ENCODE measurements at regions not wholly inside any gene's neighbourhood (a gene's known extent, or its start where the extent isn't known, plus 50 kb on each side); places are given as distances from the start of the nearest gene placed in this dataset.
"Not testable (repeated sequence)": the region's sequence is repeated elsewhere in the genome, so short reads cannot be mapped to it uniquely, and the experiment has no call there.

DNA sequence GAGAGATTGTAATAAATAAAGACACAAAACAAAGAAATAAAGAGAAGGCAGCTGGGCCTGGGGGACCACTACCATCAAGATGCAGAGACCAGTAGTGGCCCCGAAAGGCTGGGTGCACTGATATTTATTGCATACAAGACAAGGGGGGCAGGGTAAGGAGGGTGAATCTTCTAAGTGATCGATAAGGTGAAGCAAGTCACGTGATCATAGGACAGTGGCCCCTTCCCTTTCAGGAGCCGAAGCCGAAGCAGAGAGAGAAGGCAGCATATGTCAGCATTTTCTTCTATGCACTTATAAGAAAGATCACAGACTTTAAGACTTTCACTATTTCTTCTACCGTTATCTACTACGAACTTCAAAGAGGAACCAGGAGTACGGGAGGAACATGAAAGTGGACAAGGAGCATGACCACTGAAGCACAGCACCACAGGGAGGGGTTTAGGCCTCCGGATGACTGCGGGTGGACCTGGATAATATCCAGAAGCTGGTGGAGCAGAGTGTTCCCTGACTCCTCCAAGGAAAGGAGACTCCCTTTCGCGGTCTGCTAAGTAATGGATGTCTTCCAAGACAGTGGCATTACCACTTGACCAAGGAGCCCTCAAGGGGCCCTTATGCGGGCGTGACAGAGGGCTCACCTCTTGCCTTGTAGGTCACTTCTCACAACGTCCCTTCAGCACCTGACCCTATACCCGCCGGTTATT lies 126.4 kb downstream of the RBM46 start:
- DNase-seq; H3K36me3 Mint-ChIP-seq (ENCODE audit: low read depth); H3K4me1 Mint-ChIP-seq; H3K27ac Mint-ChIP-seq; POLR2A ChIA-PET; ATAC-seq (ENCODE audit: low read depth); H3K27me3 Mint-ChIP-seq; H3K9me3 Mint-ChIP-seq; intact Hi-C loops (cut with micrococcal nuclease); CTCF ChIA-PET; H3K4me3 Mint-ChIP-seq: not testable (repeated sequence)

- ATAC-seq (ENCODE audit: low read depth) (no peak), DNase-seq (no peak)
- Mint-ChIP-seq H3K4me3 (no peak overlapping the region), H3K4me1 (no peaks in the 10 kb centered on the region), H3K36me3 (ENCODE audit: low read depth) (no peaks in the 10 kb centered on the region), H3K9me3 (peaks cover 4% of the 10 kb centered on the region), H3K27me3 (no peaks in the 10 kb centered on the region), H3K27ac (no peak overlapping the region)
- POLR2A ChIA-PET, result no interaction called here
- TF ChIP-seq, protein P1, sequence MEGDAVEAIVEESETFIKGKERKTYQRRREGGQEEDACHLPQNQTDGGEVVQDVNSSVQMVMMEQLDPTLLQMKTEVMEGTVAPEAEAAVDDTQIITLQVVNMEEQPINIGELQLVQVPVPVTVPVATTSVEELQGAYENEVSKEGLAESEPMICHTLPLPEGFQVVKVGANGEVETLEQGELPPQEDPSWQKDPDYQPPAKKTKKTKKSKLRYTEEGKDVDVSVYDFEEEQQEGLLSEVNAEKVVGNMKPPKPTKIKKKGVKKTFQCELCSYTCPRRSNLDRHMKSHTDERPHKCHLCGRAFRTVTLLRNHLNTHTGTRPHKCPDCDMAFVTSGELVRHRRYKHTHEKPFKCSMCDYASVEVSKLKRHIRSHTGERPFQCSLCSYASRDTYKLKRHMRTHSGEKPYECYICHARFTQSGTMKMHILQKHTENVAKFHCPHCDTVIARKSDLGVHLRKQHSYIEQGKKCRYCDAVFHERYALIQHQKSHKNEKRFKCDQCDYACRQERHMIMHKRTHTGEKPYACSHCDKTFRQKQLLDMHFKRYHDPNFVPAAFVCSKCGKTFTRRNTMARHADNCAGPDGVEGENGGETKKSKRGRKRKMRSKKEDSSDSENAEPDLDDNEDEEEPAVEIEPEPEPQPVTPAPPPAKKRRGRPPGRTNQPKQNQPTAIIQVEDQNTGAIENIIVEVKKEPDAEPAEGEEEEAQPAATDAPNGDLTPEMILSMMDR (IDR thresholded peaks at IDR 0.05), result no peak
- CTCF ChIA-PET, result no interaction called here
- intact Hi-C loops (cut with micrococcal nuclease), result no loop called here
These were observed 127.1 kb downstream of the RBM46 start for GRCh38 chr4:154908168-154908567.

DNA sequence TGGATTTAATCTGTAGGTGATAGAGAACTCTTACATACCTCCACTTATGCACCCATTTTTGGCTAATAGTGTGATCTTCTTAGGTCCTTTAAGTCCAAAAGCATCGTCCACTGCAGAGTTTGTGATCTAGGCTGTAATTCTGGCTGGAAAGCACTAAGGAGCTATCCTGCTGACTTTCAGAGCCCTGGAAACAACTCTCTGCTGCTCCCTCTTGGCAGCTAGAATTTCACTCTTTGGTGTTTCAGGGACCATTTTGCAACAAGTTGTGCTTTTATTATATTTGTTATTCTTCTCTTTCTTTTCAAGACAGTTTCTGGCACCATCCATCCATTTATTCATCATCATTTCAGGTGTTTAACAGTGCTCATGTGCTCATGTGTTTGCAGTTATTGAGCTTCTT lies 130.0 kb downstream of the RBM46 start:
- no peak overlapping the region for H3K27ac Mint-ChIP-seq
- H3K9me3 Mint-ChIP-seq, result peaks cover 4% of the 10 kb centered on the region
- ATAC-seq (ENCODE audit: low read depth) (no peak), DNase-seq (no peak)
- no peaks in the 10 kb centered on the region for H3K36me3 Mint-ChIP-seq (ENCODE audit: low read depth)
- H3K27me3 Mint-ChIP-seq, result no peaks in the 10 kb centered on the region
- TF ChIP-seq, protein P1 (IDR thresholded peaks at IDR 0.05), result no peak
- H3K4me3 Mint-ChIP-seq, result no peak overlapping the region
- CTCF ChIA-PET, result no interaction called here
- intact Hi-C loops (cut with micrococcal nuclease), result no loop called here
- POLR2A ChIA-PET, result no interaction called here
- H3K4me1 Mint-ChIP-seq, result no peaks in the 10 kb centered on the region

GRCh38 chr4:154911608-154912098 lies 130.6 kb downstream of the RBM46 start:
- TF ChIP-seq, protein P1 (IDR thresholded peaks at IDR 0.05), result no peak
- no peaks in the 10 kb centered on the region for H3K4me1 Mint-ChIP-seq
- ATAC-seq (ENCODE audit: low read depth), result no peak
- intact Hi-C loops (cut with micrococcal nuclease), result no loop called here
- POLR2A ChIA-PET, result no interaction called here
- no peak overlapping the region for H3K4me3 Mint-ChIP-seq
- CTCF ChIA-PET, result no interaction called here
- no peaks in the 10 kb centered on the region for H3K36me3 Mint-ChIP-seq (ENCODE audit: low read depth)
- no peak for DNase-seq
- H3K9me3 Mint-ChIP-seq, result no peaks in the 10 kb centered on the region
- H3K27me3 Mint-ChIP-seq, result no peaks in the 10 kb centered on the region
- no peak overlapping the region for H3K27ac Mint-ChIP-seq

DNA sequence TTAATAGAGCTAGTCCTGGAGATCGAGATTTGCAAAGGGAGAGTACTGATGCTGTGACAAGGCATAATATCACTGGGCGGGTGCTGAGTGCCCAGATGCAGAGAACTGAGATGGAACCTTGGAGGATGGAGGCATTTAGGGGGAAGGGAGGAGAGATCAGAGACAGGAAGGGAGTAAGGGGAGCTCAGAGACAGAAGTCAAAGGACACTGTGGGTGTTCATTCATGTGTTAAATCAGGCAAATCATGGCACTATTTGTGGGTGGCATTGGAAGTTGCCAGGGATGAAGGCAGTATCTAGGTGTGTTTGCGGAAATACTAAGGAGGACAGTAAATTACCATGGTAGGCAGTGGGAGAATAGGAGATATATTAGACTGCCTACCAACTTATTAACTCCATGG lies 135.0 kb downstream of the RBM46 start:
- CTCF ChIA-PET, result no interaction called here
- H3K9me3 Mint-ChIP-seq, result no peaks in the 10 kb centered on the region

More for the DNA sequence above, 135.0 kb downstream of the RBM46 start:
- no peak for DNase-seq
- no peak for ATAC-seq (ENCODE audit: low read depth)
- intact Hi-C loops (cut with micrococcal nuclease), result no loop called here
- no peaks in the 10 kb centered on the region for H3K27me3 Mint-ChIP-seq
- no peak overlapping the region for H3K4me3 Mint-ChIP-seq
- no peaks in the 10 kb centered on the region for H3K36me3 Mint-ChIP-seq (ENCODE audit: low read depth)
- no peak overlapping the region for H3K27ac Mint-ChIP-seq
- H3K4me1 Mint-ChIP-seq, result no peaks in the 10 kb centered on the region
- POLR2A ChIA-PET, result no interaction called here
- TF ChIP-seq, protein P1 (IDR thresholded peaks at IDR 0.05), result no peak
